Activated CD4-positive, alpha-beta T cell treated with anti-CD3 and anti-CD28 coated beads for 36 hours (primary cell): ENCODE measurements at regions not wholly inside any gene's neighbourhood (a gene's known extent, or its start where the extent isn't known, plus 50 kb on each side); places are given as distances from the start of the nearest gene placed in this dataset.

Source experiments
- ATAC-seq: fragments of 200-7000 bp; cut with Tn5 transposase; one replicate; pipeline ENCODE4 v1.10.0; 2021; ENCODE audit warnings: mild to moderate bottlenecking, moderate library complexity
- CTCF ChIA-PET: fragments of 350-600 bp; sonication (Branson Sonifier 250); formaldehyde crosslinking; loops from one replicate; lab custom pipeline; 2021; ENCODE audit warnings: antibody characterized with exemption; lab: Charles Lee
- POLR2A ChIA-PET: fragments of 350-600 bp; sonication (Branson Sonifier 250); formaldehyde crosslinking; loops from one replicate; lab custom pipeline; 2021; ENCODE audit warnings: antibody characterized with exemption, inconsistent platforms; lab: Charles Lee
- DNase-seq: peaks from one replicate; pipeline ENCODE4 v3.0.0-alpha.2; 2020
- H3K27ac Mint-ChIP-seq: one replicate; pipeline ENCODE4 v1.8.0; 2021; ENCODE audit warnings: mixed read lengths
- H3K27me3 Mint-ChIP-seq: one replicate; pipeline ENCODE4 v1.8.0; 2021; ENCODE audit warnings: mixed read lengths
- H3K36me3 Mint-ChIP-seq: one replicate; pipeline ENCODE4 v1.8.0; 2021; ENCODE audit warnings: low read depth, mixed read lengths
- H3K4me1 Mint-ChIP-seq: one replicate; pipeline ENCODE4 v1.8.0; 2021; ENCODE audit warnings: mixed read lengths
- H3K4me3 Mint-ChIP-seq: one replicate; pipeline ENCODE4 v1.8.0; 2021; ENCODE audit warnings: mild to moderate bottlenecking, moderate library complexity, mixed read lengths
- H3K9me3 Mint-ChIP-seq: one replicate; pipeline ENCODE4 v1.8.0; 2021; ENCODE audit warnings: low read depth, mixed read lengths
- intact Hi-C, 2 experiments: fragments of 100-400 bp; cut with DNase I in 1 of 2; cut with micrococcal nuclease in 1 of 2; formaldehyde crosslinking; loops; one replicate each; pipeline versions ENCODE4 v1.14.2 to v1.15.1; 2022 to 2024; cut with DNase I, micrococcal nuclease

DNA sequence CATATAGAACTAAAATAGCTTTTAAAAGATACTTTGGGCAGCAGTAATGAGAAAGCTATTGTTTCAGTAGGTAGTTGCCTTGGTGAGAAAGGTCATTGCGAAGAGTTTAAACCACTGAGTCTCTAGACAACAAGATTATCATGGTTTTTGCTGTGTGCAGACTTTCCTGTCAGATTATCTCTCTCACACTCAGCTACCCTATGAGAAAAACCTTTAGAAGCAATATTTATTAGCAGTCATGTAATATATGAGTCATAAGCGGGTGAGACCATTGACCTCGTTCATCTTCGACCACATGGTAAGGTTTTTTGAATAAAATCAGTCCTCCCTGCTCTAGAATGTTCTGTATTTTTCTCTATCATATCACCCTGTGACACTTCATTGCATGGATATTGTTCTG is 59.9 kb downstream of the GPR65 start:
- ChIA-PET POLR2A (no interaction called here), CTCF (interaction anchor here (0.7 to 1.3 kb wide), 3 partner anchors 12 to 16 kb away, joined by 3 to 4 read pairs (median 3); no protein-coding TSS in a partner anchor)
- ATAC-seq = no peak
- DNase-seq = no peak
- H3K4me1 Mint-ChIP-seq = no peaks in the 10 kb centered on the region
- H3K4me3 Mint-ChIP-seq = no peak overlapping the region
- H3K9me3 Mint-ChIP-seq = peaks cover 5% of the 10 kb centered on the region
- intact Hi-C loops = no loop called here
- peaks cover 2% of the 10 kb centered on the region for H3K27me3 Mint-ChIP-seq
- H3K36me3 Mint-ChIP-seq = no peaks in the 10 kb centered on the region
- H3K27ac Mint-ChIP-seq = no peak overlapping the region

DNA sequence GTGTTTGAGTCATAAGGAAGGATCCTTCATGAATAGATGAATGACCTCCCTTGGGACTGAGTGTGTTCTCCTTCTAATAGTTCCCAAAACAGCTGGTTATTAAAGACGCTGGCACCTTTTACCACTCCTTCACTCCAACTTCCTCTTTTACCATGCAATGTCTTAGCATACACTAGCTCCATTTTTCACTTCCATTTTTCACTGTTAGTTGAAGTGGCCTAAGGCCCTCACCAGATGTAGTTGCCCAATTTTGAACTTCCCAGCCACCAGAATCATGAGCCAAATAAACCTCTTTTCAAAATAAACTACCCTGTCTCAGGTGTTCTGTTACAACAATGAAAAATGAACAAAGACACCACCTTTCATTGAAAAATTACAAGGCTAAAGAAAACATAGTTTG is 64.7 kb downstream of the GPR65 start:
- Mint-ChIP-seq H3K36me3 (no peaks in the 10 kb centered on the region), H3K27ac (no peak overlapping the region), H3K9me3 (peaks cover 14% of the 10 kb centered on the region), H3K4me3 (no peak overlapping the region), H3K27me3 (peaks cover 2% of the 10 kb centered on the region), H3K4me1 (no peaks in the 10 kb centered on the region)
- CTCF ChIA-PET = no interaction called here
- no peak for DNase-seq
- intact Hi-C loops = no loop called here
- POLR2A ChIA-PET = no interaction called here
- no peak for ATAC-seq

DNA sequence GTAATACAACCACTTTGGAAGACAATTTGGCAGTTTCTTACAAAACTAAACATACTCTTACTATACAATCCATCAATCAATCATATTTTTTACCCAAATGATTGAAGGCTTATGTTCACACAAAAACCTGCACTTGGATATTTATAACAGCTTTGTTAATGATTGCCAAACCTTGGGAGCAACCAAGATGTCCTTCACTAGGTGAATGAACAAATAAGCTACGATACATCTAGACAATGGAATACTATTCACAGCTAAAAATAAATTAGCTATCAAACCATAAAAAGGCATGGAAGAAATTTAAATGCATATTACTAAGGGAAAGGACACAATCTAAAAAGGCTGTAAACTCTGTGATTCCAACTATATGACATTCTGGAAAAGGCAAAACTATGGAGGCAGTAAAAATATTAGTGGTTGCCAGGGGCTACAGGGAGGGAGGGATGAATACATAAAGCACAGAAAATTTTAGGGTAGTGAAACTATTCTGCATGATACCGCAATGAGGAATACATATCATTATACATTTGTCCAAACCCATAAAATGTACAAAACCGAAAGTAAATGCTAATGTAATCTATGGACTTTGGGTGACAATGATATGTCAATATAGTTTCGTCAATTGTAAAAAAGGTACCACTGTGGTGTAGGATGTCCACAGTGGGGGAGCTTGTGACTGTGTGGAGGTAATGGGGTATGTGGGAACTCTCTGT is 70.5 kb downstream of the GPR65 start:
- intact Hi-C loops = no loop called here
- Mint-ChIP-seq H3K4me3 (no peak overlapping the region), H3K36me3 (no peaks in the 10 kb centered on the region), H3K9me3 (peaks cover 5% of the 10 kb centered on the region), H3K27ac (no peak overlapping the region), H3K4me1 (no peaks in the 10 kb centered on the region), H3K27me3 (no peaks in the 10 kb centered on the region)
- DNase-seq = no peak
- POLR2A ChIA-PET = interaction anchor here (0.6 kb wide), 1 partner anchor 36 kb away, joined by 3 read pairs; no protein-coding TSS in a partner anchor
- CTCF ChIA-PET = interaction anchor here (0.8 to 1.5 kb wide), 3 partner anchors 14 to 130 kb away, joined by 3 read pairs; no protein-coding TSS in a partner anchor
- no peak for ATAC-seq

DNA sequence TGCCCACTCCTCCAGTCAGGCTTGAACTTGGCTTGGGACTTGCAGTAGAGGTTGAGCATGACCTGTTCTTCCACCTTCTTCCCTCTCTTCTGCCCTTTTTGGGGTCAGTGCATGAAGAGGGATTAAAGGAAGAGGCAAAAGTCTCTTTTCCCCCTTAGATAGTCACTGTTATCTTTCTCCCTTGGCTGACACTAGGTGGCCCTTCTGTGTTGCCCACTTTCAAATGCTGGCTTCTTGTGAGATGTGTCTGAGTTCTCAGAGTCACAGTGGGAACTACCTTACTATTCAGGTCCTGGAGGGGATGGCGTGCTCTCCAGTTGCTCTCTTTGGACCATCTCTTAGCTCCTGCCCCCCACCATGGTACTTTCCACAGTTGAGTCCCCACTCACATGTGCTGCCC is 73.6 kb downstream of the GPR65 start:
- DNase-seq = no peak
- ChIA-PET CTCF (interaction anchor here (0.8 to 1.4 kb wide), 2 partner anchors 132 to 183 kb away, joined by 3 read pairs; no protein-coding TSS in a partner anchor), POLR2A (no interaction called here)
- ATAC-seq = no peak
- no peaks in the 10 kb centered on the region for H3K4me1 Mint-ChIP-seq
- no peaks in the 10 kb centered on the region for H3K27me3 Mint-ChIP-seq
- H3K4me3 Mint-ChIP-seq = no peak overlapping the region
- intact Hi-C loops = no loop called here
- H3K27ac Mint-ChIP-seq = no peak overlapping the region
- no peaks in the 10 kb centered on the region for H3K36me3 Mint-ChIP-seq
- H3K9me3 Mint-ChIP-seq = no peaks in the 10 kb centered on the region

DNA sequence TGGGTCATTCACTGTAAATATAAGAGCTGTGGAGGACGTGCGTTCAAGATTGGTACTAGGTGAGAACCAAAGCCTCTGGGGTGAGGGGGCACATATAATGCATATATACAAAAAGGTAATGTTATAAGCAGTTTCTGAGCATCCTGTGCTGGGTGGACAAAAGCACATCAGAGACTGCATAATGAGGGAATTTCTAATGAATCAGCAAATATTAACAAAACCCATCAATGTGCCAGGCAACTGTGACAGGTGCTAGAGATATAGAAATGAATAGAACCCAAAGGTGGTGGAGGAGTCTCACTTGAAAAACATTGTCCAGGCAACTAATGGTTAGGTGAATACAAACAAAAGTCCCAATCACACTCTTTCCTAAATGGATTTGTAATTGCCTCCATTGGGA is 74.7 kb downstream of the GPR65 start:
- ATAC-seq (no peak), DNase-seq (no peak)
- ChIA-PET POLR2A (no interaction called here), CTCF (interaction anchor here (1.4 kb wide), 1 partner anchor 133 kb away, joined by 3 read pairs; no protein-coding TSS in a partner anchor)
- no peaks in the 10 kb centered on the region for H3K9me3 Mint-ChIP-seq
- intact Hi-C loops = no loop called here
- no peaks in the 10 kb centered on the region for H3K27me3 Mint-ChIP-seq
- H3K4me1 Mint-ChIP-seq = no peaks in the 10 kb centered on the region
- H3K36me3 Mint-ChIP-seq = no peaks in the 10 kb centered on the region
- H3K4me3 Mint-ChIP-seq = no peak overlapping the region
- H3K27ac Mint-ChIP-seq = no peak overlapping the region

DNA sequence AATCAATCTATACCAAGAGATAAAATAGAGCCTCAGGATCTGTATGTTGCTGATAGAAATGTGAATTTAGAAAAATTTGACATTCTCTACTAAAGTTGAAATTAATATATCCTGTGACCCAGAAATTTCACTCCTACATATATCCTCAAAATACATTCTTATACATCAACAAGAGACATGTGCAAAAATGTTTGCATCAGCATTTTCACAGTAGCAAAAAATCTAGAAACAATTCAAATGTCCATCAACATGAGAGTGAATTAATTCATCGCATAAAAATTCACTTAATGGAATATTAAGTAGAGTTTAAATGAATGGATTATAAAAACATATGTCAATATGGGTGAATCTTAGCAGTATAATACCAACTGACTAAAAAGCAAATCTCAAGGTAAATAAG is 80.8 kb downstream of the GPR65 start:
- ATAC-seq (no peak), DNase-seq (no peak)
- Mint-ChIP-seq H3K9me3 (no peaks in the 10 kb centered on the region), H3K36me3 (no peaks in the 10 kb centered on the region), H3K27ac (no peak overlapping the region), H3K4me1 (no peaks in the 10 kb centered on the region), H3K4me3 (no peak overlapping the region), H3K27me3 (peaks cover 2% of the 10 kb centered on the region)
- intact Hi-C loops = no loop called here
- CTCF ChIA-PET = no interaction called here
- POLR2A ChIA-PET = no interaction called here

DNA sequence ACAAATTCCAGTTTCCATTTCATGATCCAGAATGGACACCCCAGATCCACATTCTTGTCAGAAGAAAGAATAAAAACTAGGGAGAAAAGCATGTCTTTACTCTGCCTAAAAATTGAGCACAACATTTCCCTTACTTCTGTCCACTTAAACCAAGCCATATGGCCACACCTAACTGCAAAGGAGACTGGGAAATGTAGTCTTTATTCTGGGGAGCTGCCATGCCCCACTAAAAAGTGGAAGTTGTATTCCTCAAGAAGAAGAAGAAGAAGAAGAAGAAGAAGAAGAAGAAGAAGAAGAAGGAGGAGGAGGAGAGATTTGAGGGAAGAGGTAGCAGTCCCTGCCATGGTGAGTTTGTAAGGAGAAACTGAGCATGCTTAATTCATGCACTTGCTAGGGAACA is 84.5 kb downstream of the GPR65 start:
- ATAC-seq (no peak), DNase-seq (no peak)
- Mint-ChIP-seq H3K36me3 (no peaks in the 10 kb centered on the region), H3K27me3 (peaks cover 2% of the 10 kb centered on the region), H3K9me3 (no peaks in the 10 kb centered on the region), H3K4me1 (no peaks in the 10 kb centered on the region), H3K27ac (no peak overlapping the region), H3K4me3 (no peak overlapping the region)
- ChIA-PET CTCF (interaction anchor here (0.7 to 1.1 kb wide), 3 partner anchors 15 to 82 kb away, joined by 3 to 4 read pairs (median 3); no protein-coding TSS in a partner anchor), POLR2A (no interaction called here)
- intact Hi-C loops = no loop called here

DNA sequence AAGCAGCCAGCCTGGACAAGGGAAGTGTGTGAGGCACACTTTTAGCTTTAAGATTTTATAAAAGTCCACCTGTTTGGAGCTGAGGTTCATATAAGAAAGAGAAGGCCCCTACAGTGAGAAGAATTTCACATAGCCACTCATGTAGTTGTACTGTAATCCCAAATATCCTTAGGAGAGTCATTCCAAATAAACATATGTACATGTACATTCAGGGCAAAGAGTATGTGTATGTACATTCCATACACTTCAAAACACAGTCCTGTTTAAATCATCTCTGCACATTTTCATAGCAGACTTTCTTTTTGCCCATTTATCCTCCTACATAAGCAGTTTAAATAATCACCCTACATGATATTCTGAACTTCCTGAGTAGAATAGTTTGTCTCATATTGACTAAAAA is 87.6 kb downstream of the GPR65 start:
- ATAC-seq (no peak), DNase-seq (no peak)
- no peak overlapping the region for H3K27ac Mint-ChIP-seq
- H3K27me3 Mint-ChIP-seq = no peaks in the 10 kb centered on the region
- intact Hi-C loops = no loop called here
- H3K4me1 Mint-ChIP-seq = no peaks in the 10 kb centered on the region
- no peaks in the 10 kb centered on the region for H3K9me3 Mint-ChIP-seq
- no peaks in the 10 kb centered on the region for H3K36me3 Mint-ChIP-seq
- no peak overlapping the region for H3K4me3 Mint-ChIP-seq
- POLR2A ChIA-PET = no interaction called here
- CTCF ChIA-PET = interaction anchor here (0.7 kb wide), 1 partner anchor 147 kb away, joined by 3 read pairs; no protein-coding TSS in a partner anchor

DNA sequence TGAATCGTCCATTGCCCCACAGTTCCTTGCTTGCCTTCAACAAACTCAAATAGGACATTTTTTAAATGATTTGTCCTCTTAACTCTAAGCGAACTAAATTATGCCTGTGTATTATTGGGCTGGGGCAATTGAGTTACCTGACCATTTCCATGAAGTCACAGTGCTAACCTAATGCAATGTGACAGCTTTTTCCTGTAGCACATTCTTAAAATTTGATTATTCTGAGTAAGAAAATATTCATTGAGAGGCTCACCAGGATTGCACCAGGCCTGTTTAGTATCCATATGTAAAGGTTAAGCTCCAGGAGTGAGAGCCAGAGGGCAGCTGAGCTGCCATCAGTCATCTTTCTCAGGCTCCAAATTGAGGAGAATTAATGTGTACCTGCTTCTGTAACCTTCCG is 90.9 kb downstream of the GPR65 start:
- Mint-ChIP-seq H3K4me3 (no peak overlapping the region), H3K4me1 (no peaks in the 10 kb centered on the region), H3K27ac (no peak overlapping the region), H3K27me3 (no peaks in the 10 kb centered on the region), H3K36me3 (no peaks in the 10 kb centered on the region), H3K9me3 (no peaks in the 10 kb centered on the region)
- ChIA-PET CTCF (no interaction called here), POLR2A (no interaction called here)
- intact Hi-C loops = no loop called here
- no peak for ATAC-seq
- DNase-seq = no peak

DNA sequence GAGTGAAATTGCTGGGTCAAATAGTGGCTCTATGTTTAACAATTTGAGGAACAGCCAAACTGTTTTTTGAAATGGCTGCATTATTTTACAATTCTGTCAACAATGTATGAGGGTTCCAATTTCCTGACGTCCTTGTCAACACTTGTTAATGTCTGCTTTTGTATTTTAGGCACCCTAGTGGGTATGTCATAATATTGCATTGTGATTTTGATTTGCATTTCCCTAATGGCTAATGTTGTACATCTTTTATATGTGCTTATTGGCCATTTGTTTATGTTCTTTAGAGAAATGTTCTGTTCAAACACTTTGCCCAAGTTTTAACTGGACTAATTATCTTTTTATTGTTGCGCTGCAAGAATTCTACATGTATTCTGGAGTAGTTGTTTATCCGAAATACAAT is 93.2 kb downstream of the GPR65 start:
- no peak overlapping the region for H3K4me3 Mint-ChIP-seq
- H3K4me1 Mint-ChIP-seq = no peaks in the 10 kb centered on the region
- intact Hi-C loops = no loop called here
- ChIA-PET CTCF (no interaction called here), POLR2A (no interaction called here)
- DNase-seq (no peak), ATAC-seq (no peak)
- no peaks in the 10 kb centered on the region for H3K36me3 Mint-ChIP-seq
- H3K9me3 Mint-ChIP-seq = peaks cover 2% of the 10 kb centered on the region
- H3K27me3 Mint-ChIP-seq = no peaks in the 10 kb centered on the region
- no peak overlapping the region for H3K27ac Mint-ChIP-seq

DNA sequence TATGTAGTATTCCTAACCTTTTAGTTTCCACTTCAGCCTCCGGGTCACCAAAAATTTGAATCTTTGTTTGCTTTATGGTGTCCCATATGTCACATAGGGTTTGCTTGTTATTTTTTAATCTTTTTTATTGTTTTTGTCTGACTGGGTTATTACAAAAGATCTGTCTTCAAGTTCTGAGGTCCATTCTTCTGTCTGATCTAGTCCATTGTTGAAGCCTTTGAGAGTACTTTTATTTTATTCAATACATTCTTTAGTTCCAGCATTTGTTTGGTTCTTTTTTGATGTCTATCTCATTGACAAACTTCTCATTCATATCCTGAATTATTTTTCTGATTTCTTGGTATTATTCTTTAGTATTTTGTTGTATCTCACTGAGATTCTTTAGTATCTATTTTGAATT is 99.8 kb downstream of the GPR65 start:
- peaks cover 18% of the 10 kb centered on the region for H3K9me3 Mint-ChIP-seq
- ChIA-PET CTCF (no interaction called here), POLR2A (no interaction called here)
- DNase-seq = no peak
- H3K27ac Mint-ChIP-seq = no peak overlapping the region
- no peaks in the 10 kb centered on the region for H3K4me1 Mint-ChIP-seq
- intact Hi-C loops = no loop called here
- no peak overlapping the region for H3K4me3 Mint-ChIP-seq
- ATAC-seq = no peak
- no peaks in the 10 kb centered on the region for H3K36me3 Mint-ChIP-seq
- H3K27me3 Mint-ChIP-seq = no peaks in the 10 kb centered on the region

DNA sequence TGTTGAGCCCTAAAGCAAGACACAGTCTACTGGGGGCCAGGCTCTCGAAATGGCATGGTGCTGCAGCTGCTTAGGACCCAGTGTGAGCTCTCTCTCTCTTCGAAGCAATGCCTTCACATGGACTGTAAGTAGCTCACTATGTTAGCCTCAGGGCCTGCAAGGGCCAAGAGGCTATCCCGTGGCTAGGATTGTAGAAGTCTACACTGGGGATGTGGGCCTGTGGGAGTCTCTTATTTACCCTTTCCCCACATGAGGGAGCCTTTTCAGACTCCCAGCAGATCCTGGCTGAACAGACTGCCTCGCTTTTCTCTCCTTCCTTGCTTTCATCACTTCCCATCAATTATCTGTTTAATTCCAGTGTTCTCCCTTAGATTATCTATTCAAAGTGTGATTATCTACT is 101.4 kb downstream of the GPR65 start:
- ChIA-PET CTCF (no interaction called here), POLR2A (no interaction called here)
- H3K4me1 Mint-ChIP-seq = no peaks in the 10 kb centered on the region

More for the DNA sequence above, 101.4 kb downstream of the GPR65 start:
- Mint-ChIP-seq H3K36me3 (no peaks in the 10 kb centered on the region), H3K9me3 (peaks cover 18% of the 10 kb centered on the region), H3K27me3 (no peaks in the 10 kb centered on the region), H3K4me3 (no peak overlapping the region), H3K27ac (no peak overlapping the region)
- DNase-seq = no peak
- intact Hi-C loops = no loop called here
- ATAC-seq = no peak
